ENCODE measurements at regions not wholly inside any gene's neighbourhood (a gene's known extent, or its start where the extent isn't known, plus 50 kb on each side); places are given as distances from the start of the nearest gene placed in this dataset.

- Histone ChIP-seq H3K9ac (ENCODE audit: insufficient read depth, low read depth, low read length) (no peak overlapping the region), H3K4me2 (ENCODE audit: low read depth, low read length) (no peak overlapping the region), H2AFZ (ENCODE audit: low read length) (no peak overlapping the region), H4K20me1 (ENCODE audit: insufficient read depth, low read length) (no peaks in the 10 kb centered on the region), H3K9me3 (ENCODE audit: low read length) (no peaks in the 10 kb centered on the region), H3K27me3 (ENCODE audit: control insufficient read depth in 1 of 2, insufficient read depth in 2 of 2, low read length in 2 of 2) (no peaks in the 10 kb centered on the region), H3K27ac (ENCODE audit: extremely low read length, insufficient read depth, low read length) (no peak overlapping the region), H3K4me1 (ENCODE audit: insufficient read depth, low read length) (peaks cover 58% of the 10 kb centered on the region), H3K79me2 (ENCODE audit: insufficient read depth, low read length) (no peaks in the 10 kb centered on the region), H3K36me3 (replicated peaks in 1 of 2; ENCODE audit: control insufficient read depth in 1 of 2, insufficient read depth in 2 of 2, low read length in 2 of 2) (no peaks in the 10 kb centered on the region), H3K4me3 (replicated peaks in 1 of 3; ENCODE audit: insufficient read depth in 1 of 3, low read depth in 2 of 3, low read length in 3 of 3) (no peak overlapping the region)
- no peak for FAIRE-seq
- no peak for ATAC-seq
- BruUV-seq (replicated peaks) = no TSS peak
- in situ Hi-C loops (cut with HindIII; ENCODE audit: extremely low pct_ligation_motif_present, low pct_unique_long_range_greater_than_20kb) = no loop called here
- CTCF ChIA-PET (ENCODE audit: low intra/inter-chr PET ratio, low total read pairs) = no interaction called here
- POLR2A ChIA-PET = no interaction called here
- intact Hi-C loops (cut with micrococcal nuclease; ENCODE audit: unreplicated experiment) = no loop called here
- no peak for TF ChIP-seq ZNF83 (CRISPR knock-in tag; IDR thresholded peaks at IDR 0.05; ENCODE audit: borderline replicate concordance)
- TF ChIP-seq, protein P1, sequence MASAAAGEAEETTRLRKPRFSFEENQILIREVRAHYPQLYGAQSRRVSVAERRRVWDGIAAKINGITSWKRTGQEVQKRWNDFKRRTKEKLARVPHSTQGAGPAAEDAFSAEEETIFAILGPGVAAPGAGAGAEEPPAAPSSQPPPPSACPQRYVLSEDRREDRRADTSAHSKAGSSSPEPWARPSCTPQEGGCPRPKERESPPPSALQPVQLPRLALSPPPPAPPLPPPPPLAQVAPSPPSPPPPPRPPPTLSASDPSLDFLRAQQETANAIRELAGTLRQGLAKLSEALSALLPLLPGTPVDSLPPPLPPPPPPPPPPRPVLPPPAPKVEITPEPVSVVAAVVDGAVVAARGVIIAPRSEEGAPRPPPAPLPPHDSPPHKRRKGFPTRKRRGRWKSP (CRISPR knock-in tag; IDR thresholded peaks at IDR 0.05) = no peak
- TF ChIP-seq RARG (CRISPR knock-in tag; IDR thresholded peaks at IDR 0.05; ENCODE audit: low read depth) = no peak
- no peak for TF ChIP-seq THAP11 (CRISPR knock-in tag; IDR thresholded peaks at IDR 0.05)
- TF ChIP-seq ZNF274 (CRISPR knock-in tag; IDR thresholded peaks at IDR 0.05) = no peak
- TF ChIP-seq MYC (CRISPR knock-in tag; IDR thresholded peaks at IDR 0.05; ENCODE audit: borderline replicate concordance) = no peak
- TF ChIP-seq ZNF543 (CRISPR knock-in tag; IDR thresholded peaks at IDR 0.05) = no peak
- no peak for TF ChIP-seq HNRNPUL1 (IDR thresholded peaks at IDR 0.05; ENCODE audit: low read depth, low read length)
- TF ChIP-seq ZFP36L1 (CRISPR knock-in tag; IDR thresholded peaks at IDR 0.05) = no peak
- no peak for TF ChIP-seq RXRB (CRISPR knock-in tag; IDR thresholded peaks at IDR 0.05; ENCODE audit: borderline replicate concordance)
- no peak for TF ChIP-seq ETV5 (CRISPR knock-in tag; IDR thresholded peaks at IDR 0.05; ENCODE audit: borderline replicate concordance)
- no peak for TF ChIP-seq ZNF775 (CRISPR knock-in tag; IDR thresholded peaks at IDR 0.05; ENCODE audit: borderline replicate concordance)
- no peak for TF ChIP-seq ZNF780A (CRISPR knock-in tag; IDR thresholded peaks at IDR 0.05)
- no peak for TF ChIP-seq PAXIP1 (CRISPR knock-in tag; conservative IDR thresholded peaks at IDR 0.05)
- TF ChIP-seq, protein P2, sequence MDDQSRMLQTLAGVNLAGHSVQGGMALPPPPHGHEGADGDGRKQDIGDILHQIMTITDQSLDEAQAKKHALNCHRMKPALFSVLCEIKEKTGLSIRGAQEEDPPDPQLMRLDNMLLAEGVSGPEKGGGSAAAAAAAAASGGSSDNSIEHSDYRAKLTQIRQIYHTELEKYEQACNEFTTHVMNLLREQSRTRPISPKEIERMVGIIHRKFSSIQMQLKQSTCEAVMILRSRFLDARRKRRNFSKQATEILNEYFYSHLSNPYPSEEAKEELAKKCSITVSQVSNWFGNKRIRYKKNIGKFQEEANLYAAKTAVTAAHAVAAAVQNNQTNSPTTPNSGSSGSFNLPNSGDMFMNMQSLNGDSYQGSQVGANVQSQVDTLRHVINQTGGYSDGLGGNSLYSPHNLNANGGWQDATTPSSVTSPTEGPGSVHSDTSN (CRISPR knock-in tag; IDR thresholded peaks at IDR 0.05; ENCODE audit: borderline replicate concordance) = no peak
- TF ChIP-seq, protein P3, sequence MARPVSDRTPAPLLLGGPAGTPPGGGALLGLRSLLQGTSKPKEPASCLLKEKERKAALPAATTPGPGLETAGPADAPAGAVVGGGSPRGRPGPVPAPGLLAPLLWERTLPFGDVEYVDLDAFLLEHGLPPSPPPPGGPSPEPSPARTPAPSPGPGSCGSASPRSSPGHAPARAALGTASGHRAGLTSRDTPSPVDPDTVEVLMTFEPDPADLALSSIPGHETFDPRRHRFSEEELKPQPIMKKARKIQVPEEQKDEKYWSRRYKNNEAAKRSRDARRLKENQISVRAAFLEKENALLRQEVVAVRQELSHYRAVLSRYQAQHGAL (CRISPR knock-in tag; IDR thresholded peaks at IDR 0.05; ENCODE audit: not compliant biosample characterization) = no peak
- TF ChIP-seq GTF2F1 (IDR thresholded peaks at IDR 0.05; ENCODE audit: low read length) = no peak
- whole genome bisulfite sequencing (ENCODE audit: low lambda C conversion rate) = 74% methylated on average over 7 of the region's 7 CpGs
- no peak for DNase-seq (ENCODE audit: low spot score)
These were observed 74.1 kb upstream of the NAA20 start for GRCh38 chr20:19943061-19943521.

Data from HepG2 (cell line).